ENCODE measurements at regions not wholly inside any gene's neighbourhood (a gene's known extent, or its start where the extent isn't known, plus 50 kb on each side); places are given as distances from the start of the nearest gene placed in this dataset.

DNA sequence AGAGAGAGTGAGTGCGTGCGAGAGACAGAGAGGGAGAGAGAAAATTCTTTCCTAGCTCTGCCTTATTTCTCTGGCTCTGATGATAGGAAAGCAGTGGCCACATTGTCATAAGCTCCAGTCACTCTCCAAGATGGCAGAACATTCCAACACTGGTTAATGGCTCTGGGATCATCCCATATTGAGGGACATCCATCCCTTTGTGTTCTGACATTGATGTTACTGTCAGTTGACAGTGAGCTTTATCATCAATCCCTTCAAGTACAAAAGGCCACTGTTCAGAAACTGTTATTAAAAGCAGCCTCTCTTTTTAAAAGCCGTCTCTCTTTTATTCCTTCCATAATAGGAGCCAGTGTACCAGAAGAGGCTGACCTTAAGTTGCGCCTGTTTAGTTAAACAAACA is 1084.9 kb upstream of the RBFOX1 start:
- no peak for ATAC-seq (ENCODE audit: insufficient read depth, low FRiP score)
- H3K9me3 ChIP-seq (ENCODE audit: control insufficient read depth in 4 of 4, insufficient read depth in 3 of 4, low read length in 3 of 4), result no peaks in the 10 kb centered on the region
- DNase-seq, result no peak
- no peak overlapping the region for H3K27ac ChIP-seq (ENCODE audit: low read depth in 1 of 2, low read length in 1 of 2)
- H3K4me3 ChIP-seq, result no peak overlapping the region
- H3K36me3 ChIP-seq (ENCODE audit: control insufficient read depth in 4 of 4, insufficient read depth in 4 of 4, low read length in 4 of 4), result no peaks in the 10 kb centered on the region
- TF ChIP-seq, protein P1, sequence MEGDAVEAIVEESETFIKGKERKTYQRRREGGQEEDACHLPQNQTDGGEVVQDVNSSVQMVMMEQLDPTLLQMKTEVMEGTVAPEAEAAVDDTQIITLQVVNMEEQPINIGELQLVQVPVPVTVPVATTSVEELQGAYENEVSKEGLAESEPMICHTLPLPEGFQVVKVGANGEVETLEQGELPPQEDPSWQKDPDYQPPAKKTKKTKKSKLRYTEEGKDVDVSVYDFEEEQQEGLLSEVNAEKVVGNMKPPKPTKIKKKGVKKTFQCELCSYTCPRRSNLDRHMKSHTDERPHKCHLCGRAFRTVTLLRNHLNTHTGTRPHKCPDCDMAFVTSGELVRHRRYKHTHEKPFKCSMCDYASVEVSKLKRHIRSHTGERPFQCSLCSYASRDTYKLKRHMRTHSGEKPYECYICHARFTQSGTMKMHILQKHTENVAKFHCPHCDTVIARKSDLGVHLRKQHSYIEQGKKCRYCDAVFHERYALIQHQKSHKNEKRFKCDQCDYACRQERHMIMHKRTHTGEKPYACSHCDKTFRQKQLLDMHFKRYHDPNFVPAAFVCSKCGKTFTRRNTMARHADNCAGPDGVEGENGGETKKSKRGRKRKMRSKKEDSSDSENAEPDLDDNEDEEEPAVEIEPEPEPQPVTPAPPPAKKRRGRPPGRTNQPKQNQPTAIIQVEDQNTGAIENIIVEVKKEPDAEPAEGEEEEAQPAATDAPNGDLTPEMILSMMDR (IDR thresholded peaks at IDR 0.05; ENCODE audit: control extremely low read depth, extremely low read depth), result no peak
- H3K9ac ChIP-seq (ENCODE audit: insufficient read depth in 1 of 2, low read length in 2 of 2), result no peak overlapping the region
- no peaks in the 10 kb centered on the region for H3K27me3 ChIP-seq (ENCODE audit: control insufficient read depth in 3 of 3, insufficient read depth in 3 of 3, low read length in 2 of 3)
- no peaks in the 10 kb centered on the region for H3K4me1 ChIP-seq (ENCODE audit: control insufficient read depth in 5 of 5, insufficient read depth in 5 of 5, low read length in 5 of 5)
- 86 to 87% methylated on average over 4 of the region's 4 CpGs for WGBS, 2 donors

DNA sequence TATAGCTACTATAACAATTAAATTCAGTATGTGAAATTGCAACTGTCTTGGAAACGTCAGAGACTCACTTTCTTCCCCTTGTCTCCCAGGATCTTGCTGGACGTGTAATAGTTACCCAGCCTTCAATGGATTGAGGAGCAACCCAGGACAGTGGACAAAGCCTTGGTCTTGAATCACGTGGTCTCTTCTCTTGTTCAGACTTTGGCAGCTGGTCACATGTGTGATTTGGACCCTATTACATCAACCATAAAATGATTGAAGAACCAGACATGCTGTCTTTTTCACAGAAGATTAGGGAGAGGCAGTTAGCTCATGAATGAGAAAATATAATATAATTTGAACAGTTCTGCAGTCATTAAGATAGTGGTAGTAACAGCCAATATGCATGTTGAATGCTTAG is 1085.5 kb upstream of the RBFOX1 start:
- TF ChIP-seq, protein P1 (IDR thresholded peaks at IDR 0.05; ENCODE audit: control extremely low read depth, extremely low read depth), result no peak
- Histone ChIP-seq H3K9me3 (ENCODE audit: control insufficient read depth in 4 of 4, insufficient read depth in 3 of 4, low read length in 3 of 4) (no peaks in the 10 kb centered on the region), H3K27ac (ENCODE audit: low read depth in 1 of 2, low read length in 1 of 2) (no peak overlapping the region), H3K9ac (ENCODE audit: insufficient read depth in 1 of 2, low read length in 2 of 2) (no peak overlapping the region), H3K36me3 (ENCODE audit: control insufficient read depth in 4 of 4, insufficient read depth in 4 of 4, low read length in 4 of 4) (no peaks in the 10 kb centered on the region), H3K27me3 (ENCODE audit: control insufficient read depth in 3 of 3, insufficient read depth in 3 of 3, low read length in 2 of 3) (no peaks in the 10 kb centered on the region), H3K4me1 (ENCODE audit: control insufficient read depth in 5 of 5, insufficient read depth in 5 of 5, low read length in 5 of 5) (no peaks in the 10 kb centered on the region), H3K4me3 (no peak overlapping the region)
- no peak for ATAC-seq (ENCODE audit: insufficient read depth, low FRiP score)
- WGBS, 2 donors, result 73 to 79% methylated on average over 3 of the region's 3 CpGs
- no peak for DNase-seq

DNA sequence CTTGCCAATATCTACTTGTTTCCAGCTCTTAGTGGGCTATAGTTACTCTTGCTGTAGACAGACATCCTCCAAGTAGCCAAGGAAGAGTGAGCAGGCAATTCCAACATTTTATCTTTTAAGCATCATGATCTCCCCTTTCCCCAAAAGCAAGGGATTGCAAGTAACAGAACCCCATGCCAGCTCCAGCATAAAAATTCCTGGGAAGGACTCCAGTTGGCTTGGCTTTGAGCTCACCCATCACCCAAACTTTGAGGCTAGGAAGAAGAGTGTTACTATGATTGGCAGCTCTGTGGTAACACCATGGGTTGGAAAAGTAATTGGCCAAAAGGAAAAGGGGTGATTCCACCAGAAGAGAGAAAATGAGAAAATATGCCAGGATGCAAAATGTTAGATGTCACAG is 1086.4 kb upstream of the RBFOX1 start:
- Histone ChIP-seq H3K9me3 (ENCODE audit: control insufficient read depth in 4 of 4, insufficient read depth in 3 of 4, low read length in 3 of 4) (no peaks in the 10 kb centered on the region), H3K27ac (ENCODE audit: low read depth in 1 of 2, low read length in 1 of 2) (no peak overlapping the region), H3K36me3 (ENCODE audit: control insufficient read depth in 4 of 4, insufficient read depth in 4 of 4, low read length in 4 of 4) (no peaks in the 10 kb centered on the region), H3K27me3 (ENCODE audit: control insufficient read depth in 3 of 3, insufficient read depth in 3 of 3, low read length in 2 of 3) (no peaks in the 10 kb centered on the region), H3K9ac (ENCODE audit: insufficient read depth in 1 of 2, low read length in 2 of 2) (no peak overlapping the region), H3K4me3 (no peak overlapping the region), H3K4me1 (ENCODE audit: control insufficient read depth in 5 of 5, insufficient read depth in 5 of 5, low read length in 5 of 5) (no peaks in the 10 kb centered on the region)
- TF ChIP-seq, protein P1 (IDR thresholded peaks at IDR 0.05; ENCODE audit: control extremely low read depth, extremely low read depth), result no peak
- ATAC-seq (ENCODE audit: insufficient read depth, low FRiP score), result no peak
- no peak for DNase-seq

DNA sequence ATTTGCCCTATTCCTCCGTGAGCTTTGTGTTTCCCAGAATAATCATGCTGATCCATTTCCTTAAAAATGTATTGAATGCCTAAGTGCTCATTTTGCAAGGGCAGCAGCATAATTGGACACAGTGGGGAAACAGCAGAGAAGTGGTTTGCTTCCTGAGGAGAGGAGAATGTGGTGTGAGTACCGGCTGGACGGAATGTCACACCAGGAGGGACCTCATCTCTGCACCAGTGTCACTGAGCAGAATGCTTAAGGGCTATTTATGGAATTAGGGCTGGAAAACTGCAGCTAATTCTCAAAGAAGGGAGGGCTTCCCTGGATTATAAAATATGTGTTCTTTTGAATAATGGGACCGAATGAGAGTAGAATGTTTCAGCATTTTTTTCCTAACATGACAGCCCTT is 1100.6 kb upstream of the RBFOX1 start:
- DNase-seq (no peak), ATAC-seq (ENCODE audit: insufficient read depth, low FRiP score) (no peak)
- no peak overlapping the region for H3K9ac ChIP-seq (ENCODE audit: insufficient read depth in 1 of 2, low read length in 2 of 2)
- peaks cover 0 to 4% (median 0%) of the 10 kb centered on the region in 4 donors for H3K9me3 ChIP-seq (ENCODE audit: control insufficient read depth in 4 of 4, insufficient read depth in 3 of 4, low read length in 3 of 4)
- H3K36me3 ChIP-seq (ENCODE audit: control insufficient read depth in 4 of 4, insufficient read depth in 4 of 4, low read length in 4 of 4), result no peaks in the 10 kb centered on the region
- whole genome bisulfite sequencing, 2 donors, result 58 to 74% methylated on average over 4 of the region's 4 CpGs
- TF ChIP-seq, protein P1 (IDR thresholded peaks at IDR 0.05; ENCODE audit: control extremely low read depth, extremely low read depth), result no peak
- H3K27ac ChIP-seq (ENCODE audit: low read depth in 1 of 2, low read length in 1 of 2), result no peak overlapping the region
- no peaks in the 10 kb centered on the region for H3K27me3 ChIP-seq (ENCODE audit: control insufficient read depth in 3 of 3, insufficient read depth in 3 of 3, low read length in 2 of 3)
- H3K4me3 ChIP-seq, result no peak overlapping the region
- no peaks in the 10 kb centered on the region for H3K4me1 ChIP-seq (ENCODE audit: control insufficient read depth in 5 of 5, insufficient read depth in 5 of 5, low read length in 5 of 5)

Data from lung (tissue), 11 donors.